CD14-positive monocyte (primary cell): ENCODE measurements at regions not wholly inside any gene's neighbourhood (a gene's known extent, or its start where the extent isn't known, plus 50 kb on each side); places are given as distances from the start of the nearest gene placed in this dataset.

Source experiments
- DNase-seq, 3 donors: peaks; one replicate each; pipeline ENCODE4 v3.0.0-alpha.2; 2011 to 2022
- H2AFZ ChIP-seq: 2 replicates; pipeline ENCODE4 v1.6.0; 2012; ENCODE audit warnings: mild to moderate bottlenecking, low read depth, low read length, inconsistent platforms; ENCODE audit not compliant: insufficient read depth, poor library complexity, severe bottlenecking
- H3K27ac ChIP-seq, 2 donors: 1 replicate in 1 of 2; 2 replicates in 1 of 2; pipeline ENCODE4 v1.5.1; 2012 to 2013; ENCODE audit warnings: low read length in 2 of 2, control low read depth in 1 of 2, inconsistent platforms in 1 of 2, low read depth in 1 of 2, mild to moderate bottlenecking in 1 of 2
- H3K27me3 ChIP-seq, 2 donors: one replicate each; pipeline versions ENCODE4 v1.6.0 to v1.6.1; 2011 to 2013; ENCODE audit warnings: low read length in 2 of 2; ENCODE audit not compliant: control insufficient read depth in 2 of 2, insufficient read depth in 2 of 2
- H3K36me3 ChIP-seq, 2 donors: replicated peaks in 1 of 2; 1 replicate in 1 of 2; 2 replicates in 1 of 2; pipeline versions ENCODE4 v1.5.1 to v1.6.1; 2012 to 2013; ENCODE audit warnings: low read length in 2 of 2, control low read depth in 1 of 2, inconsistent platforms in 1 of 2, mild to moderate bottlenecking in 1 of 2; ENCODE audit not compliant: insufficient read depth in 2 of 2, control insufficient read depth in 1 of 2
- H3K4me1 ChIP-seq, 2 donors: 1 replicate in 1 of 2; 2 replicates in 1 of 2; pipeline versions ENCODE4 v1.5.1 to v1.6.1; 2012 to 2013; ENCODE audit warnings: low read length in 2 of 2, control low read depth in 1 of 2, inconsistent platforms in 1 of 2, mild to moderate bottlenecking in 1 of 2, moderate library complexity in 1 of 2; ENCODE audit not compliant: insufficient read depth in 2 of 2, control insufficient read depth in 1 of 2
- H3K4me2 ChIP-seq: replicated peaks from 2 replicates; pipeline ENCODE3; 2012; ENCODE audit warnings: low read length, moderate library complexity, mild to moderate bottlenecking; ENCODE audit not compliant: poor library complexity, severe bottlenecking; ENCODE audit errors: extremely low read depth
- H3K4me3 ChIP-seq, 3 experiments: fragments of 200-600 bp in 1 of 3; sonication (generic) in 1 of 3; replicated peaks in 1 of 3; 1 replicate in 2 of 3; 2 replicates in 1 of 3; pipeline ENCODE4 v1.5.1; 2011 to 2013; ENCODE audit warnings: low read length in 3 of 3, mild to moderate bottlenecking in 3 of 3, control low read depth in 2 of 3, low read depth in 2 of 3, inconsistent platforms in 1 of 3, moderate library complexity in 1 of 3
- H3K79me2 ChIP-seq: 2 replicates; pipeline ENCODE4 v1.6.0; 2012; ENCODE audit warnings: mild to moderate bottlenecking, control low read depth, inconsistent platforms, low read length, moderate library complexity; ENCODE audit not compliant: insufficient read depth
- H3K9ac ChIP-seq: 2 replicates; pipeline ENCODE4 v1.6.0; 2017; ENCODE audit warnings: low read length, mild to moderate bottlenecking; ENCODE audit not compliant: insufficient read depth, poor library complexity, severe bottlenecking
- H3K9me3 ChIP-seq, 2 donors: replicated peaks in 1 of 2; 1 replicate in 1 of 2; 2 replicates in 1 of 2; pipeline versions ENCODE4 v1.5.1 to v1.6.1; 2012 to 2013; ENCODE audit warnings: low read length in 2 of 2, control low read depth in 1 of 2; ENCODE audit not compliant: control insufficient read depth in 1 of 2, insufficient read depth in 1 of 2
- H4K20me1 ChIP-seq: 2 replicates; pipeline ENCODE4 v1.6.0; 2012; ENCODE audit warnings: mild to moderate bottlenecking, low read length, control low read depth, moderate library complexity; ENCODE audit not compliant: insufficient read depth
- H3K27ac Mint-ChIP-seq, 7 donors: one replicate each; pipeline ENCODE4 v1.8.0; 2020; ENCODE audit warnings: mild to moderate bottlenecking in 7 of 7, mixed read lengths in 7 of 7, moderate library complexity in 6 of 7, inconsistent platforms in 2 of 7
- H3K27me3 Mint-ChIP-seq, 3 donors: one replicate each; pipeline ENCODE4 v1.8.0; 2021 to 2022; ENCODE audit warnings: low read depth in 3 of 3, mild to moderate bottlenecking in 3 of 3, mixed read lengths in 3 of 3, moderate library complexity in 3 of 3, inconsistent platforms in 1 of 3
- H3K36me3 Mint-ChIP-seq, 2 donors: one replicate each; pipeline ENCODE4 v1.8.0; 2020; ENCODE audit warnings: mixed read lengths in 2 of 2, inconsistent platforms in 1 of 2, mild to moderate bottlenecking in 1 of 2
- H3K4me1 Mint-ChIP-seq: one replicate; pipeline ENCODE4 v1.8.0; 2020; ENCODE audit warnings: mild to moderate bottlenecking, mixed read lengths
- H3K4me3 Mint-ChIP-seq, 2 donors: one replicate each; pipeline ENCODE4 v1.8.0; 2020; ENCODE audit warnings: mild to moderate bottlenecking in 2 of 2, mixed read lengths in 2 of 2, moderate library complexity in 1 of 2
- H3K9me3 Mint-ChIP-seq, 7 donors: one replicate each; pipeline ENCODE4 v1.8.0; 2020 to 2022; ENCODE audit warnings: mixed read lengths in 7 of 7, mild to moderate bottlenecking in 6 of 7, moderate library complexity in 6 of 7, inconsistent platforms in 2 of 7
- WGBS: methylation state at CpG from one replicate; pipeline ENCODE4 v1.1.5; 2013; ENCODE audit warnings: missing lambda C conversion rate; ENCODE audit not compliant: insufficient coverage; 5-methylcytosine and 5-hydroxymethylcytosine counted together
- intact Hi-C, 2 donors: fragments of 100-400 bp; cut with micrococcal nuclease; formaldehyde crosslinking; loops; one replicate each; pipeline versions ENCODE4 v1.15.0 to v1.15.1; 2023
- TF ChIP-seq, protein P1 (sequence below): fragments of 200-600 bp; IDR thresholded peaks from one replicate; pipeline ENCODE4 v1.8.0; 2022; ENCODE audit warnings: antibody characterized with exemption, mild to moderate bottlenecking

DNA sequence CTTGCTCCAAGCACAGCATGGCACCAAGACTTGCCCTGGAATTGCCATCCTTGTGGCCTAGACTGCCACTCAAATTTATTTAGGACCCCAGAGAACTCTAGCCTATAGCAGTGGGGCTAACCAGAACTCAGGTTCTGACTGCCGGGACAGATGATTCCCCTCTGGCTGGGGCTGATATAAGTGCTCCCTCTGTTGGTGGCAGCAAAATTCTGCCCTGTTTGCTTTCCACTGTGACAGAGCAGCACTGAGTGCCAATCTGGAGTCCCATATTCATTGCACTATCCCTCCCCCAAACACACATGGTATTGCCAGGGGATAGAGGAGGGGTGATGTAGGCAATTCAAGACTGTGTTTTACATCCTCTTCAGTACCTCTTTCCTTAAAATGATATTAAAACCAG lies 1081.9 kb downstream of the FAT4 start:
- Histone ChIP-seq H3K9me3 (no peaks in the 10 kb centered on the region), H3K4me2 (no peak overlapping the region), H4K20me1 (no peaks in the 10 kb centered on the region), H2AFZ (no peak overlapping the region), H3K79me2 (no peaks in the 10 kb centered on the region), H3K27ac (no peak overlapping the region), H3K4me3 (no peak overlapping the region), H3K27me3 (no peaks in the 10 kb centered on the region), H3K4me1 (no peaks in the 10 kb centered on the region), H3K9ac (no peak overlapping the region), H3K36me3 (no peaks in the 10 kb centered on the region)
- TF ChIP-seq, protein P1, sequence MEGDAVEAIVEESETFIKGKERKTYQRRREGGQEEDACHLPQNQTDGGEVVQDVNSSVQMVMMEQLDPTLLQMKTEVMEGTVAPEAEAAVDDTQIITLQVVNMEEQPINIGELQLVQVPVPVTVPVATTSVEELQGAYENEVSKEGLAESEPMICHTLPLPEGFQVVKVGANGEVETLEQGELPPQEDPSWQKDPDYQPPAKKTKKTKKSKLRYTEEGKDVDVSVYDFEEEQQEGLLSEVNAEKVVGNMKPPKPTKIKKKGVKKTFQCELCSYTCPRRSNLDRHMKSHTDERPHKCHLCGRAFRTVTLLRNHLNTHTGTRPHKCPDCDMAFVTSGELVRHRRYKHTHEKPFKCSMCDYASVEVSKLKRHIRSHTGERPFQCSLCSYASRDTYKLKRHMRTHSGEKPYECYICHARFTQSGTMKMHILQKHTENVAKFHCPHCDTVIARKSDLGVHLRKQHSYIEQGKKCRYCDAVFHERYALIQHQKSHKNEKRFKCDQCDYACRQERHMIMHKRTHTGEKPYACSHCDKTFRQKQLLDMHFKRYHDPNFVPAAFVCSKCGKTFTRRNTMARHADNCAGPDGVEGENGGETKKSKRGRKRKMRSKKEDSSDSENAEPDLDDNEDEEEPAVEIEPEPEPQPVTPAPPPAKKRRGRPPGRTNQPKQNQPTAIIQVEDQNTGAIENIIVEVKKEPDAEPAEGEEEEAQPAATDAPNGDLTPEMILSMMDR, result no peak
- Mint-ChIP-seq H3K4me1 (no peaks in the 10 kb centered on the region), H3K36me3 (no peaks in the 10 kb centered on the region), H3K27me3 (peaks cover 0 to 1% (median 0%) of the 10 kb centered on the region in 3 donors), H3K9me3 (peaks cover 0 to 2% (median 0%) of the 10 kb centered on the region in 7 donors), H3K4me3 (no peak overlapping the region), H3K27ac (no peak overlapping the region)
- WGBS, result 100% methylated on average over 1 of the region's 1 CpG
- DNase-seq, result no peak
- intact Hi-C loops, result no loop called here

DNA sequence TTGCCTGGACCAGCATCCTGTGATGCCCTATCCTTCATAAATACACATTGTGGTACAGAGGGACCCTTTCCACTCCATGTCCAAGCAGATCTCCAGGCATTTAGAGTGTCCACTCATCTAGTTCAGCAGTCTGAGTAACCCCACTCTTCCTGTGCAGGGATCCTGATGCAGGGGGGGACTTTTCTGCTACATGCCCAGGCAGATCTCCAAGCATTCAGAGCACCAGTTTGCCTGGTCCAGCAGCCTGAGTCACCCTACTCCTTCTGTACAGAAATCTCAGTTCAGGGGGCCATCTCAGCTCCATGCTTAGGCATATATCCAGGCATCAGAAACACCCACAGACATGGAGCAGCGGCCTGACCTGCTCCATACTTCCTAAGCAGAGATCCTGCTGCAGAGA lies 1089.8 kb downstream of the FAT4 start:
- no peak overlapping the region for H2AFZ ChIP-seq
- Mint-ChIP-seq H3K4me1 (no peaks in the 10 kb centered on the region), H3K27ac (no peak overlapping the region), H3K9me3 (no peaks in the 10 kb centered on the region), H3K36me3 (no peaks in the 10 kb centered on the region), H3K27me3 (no peaks in the 10 kb centered on the region), H3K4me3 (no peak overlapping the region)
- 67% methylated on average over 1 of the region's 1 CpG for WGBS
- no peaks in the 10 kb centered on the region for H3K27me3 ChIP-seq
- DNase-seq, result no peak
- TF ChIP-seq, protein P1, result no peak
- no peaks in the 10 kb centered on the region for H3K4me1 ChIP-seq
- no peaks in the 10 kb centered on the region for H3K79me2 ChIP-seq
- no peaks in the 10 kb centered on the region for H4K20me1 ChIP-seq
- no peak overlapping the region for H3K27ac ChIP-seq
- H3K4me2 ChIP-seq, result no peak overlapping the region
- intact Hi-C loops, result no loop called here
- no peaks in the 10 kb centered on the region for H3K9me3 ChIP-seq
- no peak overlapping the region for H3K9ac ChIP-seq
- H3K36me3 ChIP-seq, result no peaks in the 10 kb centered on the region
- H3K4me3 ChIP-seq, result no peak overlapping the region
